SK-MEL-5 (cell line): ENCODE measurements at regions not wholly inside any gene's neighbourhood (a gene's known extent, or its start where the extent isn't known, plus 50 kb on each side); places are given as distances from the start of the nearest gene placed in this dataset.

Experiments
- DNase-seq: peaks from one replicate; pipeline ENCODE4 v3.0.0-alpha.2; 2016; ENCODE audit warnings: low read depth, low spot score
- in situ Hi-C: cut with HindIII; loops from 2 replicates; pipeline ENCODE4 v1.10.0; 2016; ENCODE audit warnings: low sequenced_read_pairs, high pct_unique_total_duplicates, low pct_unique_long_range_greater_than_20kb

- DNase-seq = no peak
- in situ Hi-C loops = no loop called here
Measured at GRCh38 chr16:66292241-66292935, 74.1 kb upstream of the CDH5 start.

DNA sequence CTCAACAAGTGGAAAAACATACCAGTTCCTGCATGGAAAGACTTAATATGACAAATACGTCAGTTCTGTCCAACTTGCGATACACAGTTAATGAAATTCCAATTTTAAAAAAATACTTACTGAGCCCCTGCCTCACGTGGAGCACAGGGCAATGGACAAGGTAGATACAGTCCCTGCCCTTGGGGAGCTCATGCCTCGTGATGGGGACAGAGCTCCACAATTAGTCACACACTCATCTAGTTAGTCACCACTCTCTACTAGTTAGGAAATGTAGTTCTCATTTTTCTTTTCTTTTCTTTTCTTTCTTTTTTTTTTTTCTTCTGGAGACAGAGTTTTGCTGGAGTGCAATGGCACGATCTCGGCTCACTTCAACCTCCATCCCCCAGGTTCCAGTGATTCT is 74.7 kb upstream of the CDH5 start:
- DNase-seq = no peak
- in situ Hi-C loops = no loop called here

GRCh38 chr16:66290431-66290830 is 76.1 kb upstream of the CDH5 start:
- DNase-seq = no peak
- in situ Hi-C loops = no loop called here

- in situ Hi-C loops = no loop called here
- no peak for DNase-seq
Measured at GRCh38 chr16:66289986-66290385, 76.5 kb upstream of the CDH5 start.

DNA sequence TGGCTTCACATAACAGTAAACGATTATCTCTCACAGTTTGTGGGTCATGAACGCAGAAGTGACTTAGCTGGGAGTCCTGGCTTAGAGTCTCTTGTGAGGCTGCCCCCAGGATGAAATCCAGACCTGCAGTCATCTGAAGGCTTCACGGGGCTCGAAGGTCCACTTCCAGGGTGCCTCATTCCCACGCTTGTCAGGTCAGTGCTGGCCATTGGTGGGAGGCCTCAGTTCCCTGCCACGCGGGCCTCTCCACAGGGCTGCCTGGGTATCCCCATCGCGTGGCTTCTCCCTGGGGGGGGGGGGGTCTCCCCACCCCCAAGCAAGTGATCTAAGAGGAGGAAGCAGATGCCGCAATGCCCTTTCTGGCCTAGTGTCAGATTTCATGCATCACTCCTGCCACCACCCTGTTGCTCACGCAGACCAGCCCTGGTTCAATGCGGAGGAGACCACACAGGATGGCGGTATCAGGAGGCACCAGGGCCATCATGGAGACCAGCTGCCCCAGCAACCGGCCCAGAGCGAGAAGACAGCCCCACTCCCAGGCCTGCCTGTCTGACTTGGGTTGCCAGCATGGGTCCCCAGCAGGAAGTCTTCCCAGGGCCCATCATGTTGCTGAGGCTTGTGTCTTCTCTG is 77.3 kb upstream of the CDH5 start:
- no peak for DNase-seq
- in situ Hi-C loops = no loop called here

- in situ Hi-C loops = no loop called here
- DNase-seq = no peak
Measured at GRCh38 chr16:66287926-66288325, 78.6 kb upstream of the CDH5 start.

DNA sequence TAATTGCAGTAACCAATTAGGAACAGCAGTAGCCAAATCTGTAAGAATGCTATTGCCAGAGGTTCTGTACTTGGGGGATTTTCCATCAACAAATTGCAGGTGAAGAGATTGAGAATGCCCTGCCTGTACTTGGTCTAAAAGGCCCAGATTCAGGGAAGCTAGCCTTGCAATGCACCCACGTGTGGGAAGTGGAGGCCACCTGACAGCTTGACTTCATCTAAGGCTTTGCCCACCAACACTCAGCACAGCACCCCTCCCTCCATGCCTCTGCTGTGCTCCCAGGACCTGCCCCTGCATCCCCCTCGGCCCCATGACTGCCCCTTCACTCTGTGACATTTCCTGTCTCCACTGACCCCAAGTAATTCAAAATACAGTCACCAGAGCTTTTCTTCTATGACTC is 79.1 kb upstream of the CDH5 start:
- DNase-seq = no peak
- in situ Hi-C loops = no loop called here

GRCh38 chr16:66286527-66286926 is 80.0 kb upstream of the CDH5 start:
- DNase-seq = no peak
- in situ Hi-C loops = no loop called here

DNA sequence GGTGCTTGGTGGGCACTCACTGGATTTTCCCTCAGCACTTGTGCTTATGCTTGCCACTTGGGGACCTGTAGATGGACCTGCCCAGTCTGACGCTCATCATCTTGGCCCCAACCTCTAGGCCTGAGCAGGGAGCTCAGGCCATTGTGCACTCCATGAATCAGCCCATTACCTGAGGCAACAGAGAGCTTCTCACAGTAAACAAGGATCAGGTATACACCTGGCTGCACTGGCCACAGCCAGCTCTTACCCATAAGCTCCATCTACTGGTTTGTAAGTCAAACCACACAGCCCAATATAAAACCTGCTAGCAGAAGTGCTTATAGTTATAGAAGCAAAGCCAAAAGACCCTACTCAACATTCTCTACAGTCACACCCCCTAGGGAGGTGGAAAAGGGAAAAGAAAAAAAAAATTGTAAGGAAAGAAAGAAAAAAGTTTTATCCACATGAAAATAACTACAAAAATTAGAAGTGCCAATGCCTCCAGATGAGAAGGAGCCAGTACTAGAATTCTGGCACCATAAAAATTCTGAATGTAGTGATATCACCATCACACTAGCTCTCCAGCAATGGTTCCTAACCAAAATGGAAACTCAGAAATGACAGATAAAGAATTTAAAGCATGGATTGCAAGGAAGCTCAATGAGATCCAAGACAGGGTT is 87.8 kb upstream of the CDH5 start:
- DNase-seq = no peak
- in situ Hi-C loops = no loop called here

GRCh38 chr16:66278111-66278531 is 88.4 kb upstream of the CDH5 start:
- DNase-seq = no peak
- in situ Hi-C loops = no loop called here

DNA sequence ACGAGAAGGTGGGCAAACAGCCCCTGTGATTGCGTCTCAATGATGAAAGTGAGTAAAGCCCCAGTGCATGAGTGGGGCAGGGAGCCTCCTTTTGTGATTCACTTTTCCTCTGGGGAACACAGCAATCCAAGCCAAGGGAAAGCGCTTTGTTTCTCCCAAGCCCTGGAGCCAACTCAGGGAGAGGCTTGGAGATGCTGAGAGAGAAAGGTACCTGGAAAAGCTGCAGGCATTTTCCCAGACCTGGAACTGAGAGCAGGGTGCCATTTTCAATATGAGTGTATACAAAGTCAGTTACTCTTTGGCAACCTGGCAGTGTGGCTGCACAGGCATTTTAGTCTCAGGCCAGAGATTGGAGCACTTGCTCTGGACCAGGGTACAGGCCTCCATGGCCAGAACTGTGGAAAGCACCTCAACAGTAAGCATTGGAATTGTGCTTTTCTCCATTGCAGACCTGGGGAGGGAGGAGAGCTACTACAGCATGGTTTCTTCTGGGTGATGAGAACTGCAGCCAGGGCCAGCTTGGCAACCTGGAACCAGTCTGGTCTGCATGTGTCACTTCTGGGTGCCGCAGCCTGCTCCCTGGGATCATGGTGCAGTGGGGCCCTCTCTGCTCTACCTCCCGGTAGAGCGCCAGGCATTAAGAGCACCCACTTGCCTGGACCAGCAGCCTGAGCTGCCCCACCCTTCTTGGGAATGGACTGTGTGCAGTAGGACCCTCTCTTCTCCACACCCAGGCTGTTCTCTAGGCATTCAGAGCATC is 89.0 kb upstream of the CDH5 start:
- no peak for DNase-seq
- in situ Hi-C loops = no loop called here

DNA sequence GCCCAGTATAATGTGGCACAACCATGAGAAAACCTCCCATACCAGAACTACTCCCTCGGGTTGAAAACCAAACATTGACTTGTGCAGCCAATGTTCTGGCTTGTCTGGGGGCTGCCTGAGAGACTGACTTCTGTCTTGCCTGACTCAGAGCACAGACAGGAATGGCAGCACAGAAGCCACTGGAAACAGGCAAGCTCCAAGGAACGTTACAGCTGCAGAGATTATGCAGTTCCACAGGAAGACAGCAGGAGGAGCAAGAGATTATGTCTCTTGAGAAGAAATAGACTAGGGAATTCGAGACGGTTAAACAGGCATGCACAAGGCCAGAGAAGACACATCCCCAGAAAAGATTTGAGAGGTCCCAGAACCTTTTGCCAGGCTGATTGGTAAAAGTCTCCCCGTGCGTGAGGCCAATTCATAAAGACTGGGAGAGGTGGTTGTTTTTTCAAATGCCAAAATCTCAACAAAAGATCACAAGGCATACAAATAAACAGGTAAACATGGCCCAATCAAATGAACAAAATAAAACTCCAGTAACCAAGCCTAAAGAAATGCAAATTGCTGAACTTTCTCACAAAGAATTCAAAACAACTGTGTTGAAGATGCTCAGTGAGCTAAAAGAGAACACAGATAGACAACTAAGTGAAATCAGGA is 90.6 kb upstream of the CDH5 start:
- DNase-seq = peak; percentile 79
- in situ Hi-C loops = no loop called here

- in situ Hi-C loops = no loop called here
- peak; percentile 58 for DNase-seq
Measured at GRCh38 chr16:66274335-66275110, 92.0 kb upstream of the CDH5 start.

DNA sequence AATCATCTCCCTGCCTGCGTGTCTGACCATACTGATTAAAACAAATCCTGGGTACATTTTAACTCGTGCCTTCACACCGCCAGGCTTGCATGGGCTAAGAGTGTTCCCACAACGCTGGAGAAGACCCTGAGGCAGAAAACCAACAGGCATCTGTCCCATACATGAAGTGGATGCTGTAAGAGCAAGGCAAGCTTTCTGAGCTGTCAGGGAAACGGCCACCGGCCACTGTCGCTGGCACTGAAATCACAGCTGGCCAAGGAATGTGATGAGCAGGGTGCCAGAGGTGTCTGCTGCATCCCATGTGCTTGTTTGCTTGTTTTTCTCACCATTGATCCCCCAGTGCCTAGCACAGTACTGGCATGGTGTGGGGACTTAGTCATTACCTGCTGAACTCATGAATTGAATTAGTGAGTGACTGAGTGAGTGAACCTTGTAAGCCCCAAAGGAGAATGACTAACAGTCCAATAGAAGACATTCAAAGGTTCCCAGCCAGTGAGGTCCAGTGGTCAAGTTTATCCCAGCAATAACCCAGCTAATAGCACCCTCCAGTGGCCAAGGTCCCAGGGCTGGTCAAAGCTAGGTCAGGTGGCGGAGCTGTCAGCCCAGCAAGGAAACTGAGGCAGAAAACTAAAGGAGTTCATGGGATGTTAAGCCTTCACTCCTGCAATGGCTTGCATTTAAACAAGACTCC is 92.7 kb upstream of the CDH5 start:
- DNase-seq = peak; percentile 44
- in situ Hi-C loops = no loop called here

GRCh38 chr16:66273053-66273452 is 93.4 kb upstream of the CDH5 start:
- no peak for DNase-seq
- in situ Hi-C loops = no loop called here

DNA sequence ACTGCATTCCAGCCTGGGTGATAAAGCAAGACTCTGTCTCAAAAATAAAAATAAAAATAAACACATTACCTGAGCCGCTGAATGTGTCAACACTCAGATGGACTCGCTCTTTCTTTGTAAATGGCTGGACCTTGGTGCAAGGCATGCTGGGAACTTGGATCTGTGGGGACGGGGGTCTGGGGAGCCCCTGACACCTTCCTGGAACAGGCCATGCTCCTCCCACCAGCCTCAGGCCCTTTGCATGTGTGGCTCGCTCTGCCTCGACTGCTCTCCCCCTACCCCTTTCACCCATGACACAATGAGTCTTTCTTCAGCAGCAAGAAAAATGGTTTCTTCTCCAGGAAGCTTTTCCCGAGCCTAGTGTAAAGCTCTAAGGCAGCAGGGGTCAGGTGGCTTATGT is 94.0 kb upstream of the CDH5 start:
- no peak for DNase-seq
- in situ Hi-C loops = no loop called here
